ACC112 (cell line): ENCODE measurements at regions not wholly inside any gene's neighbourhood (a gene's known extent, or its start where the extent isn't known, plus 50 kb on each side); places are given as distances from the start of the nearest gene placed in this dataset.

Source experiments
- H2AFZ ChIP-seq: fragments of 200-600 bp; sonication (generic); one replicate; pipeline ENCODE4 v1.6.0; 2017; ENCODE audit warnings: antibody characterized with exemption, low read length; ENCODE audit not compliant: unreplicated experiment
- H3K27ac ChIP-seq: fragments of 200-600 bp; sonication (generic); 2 replicates; pipeline ENCODE4 v1.5.1; 2014; ENCODE audit warnings: low read depth, mild to moderate bottlenecking, antibody characterized with exemption, low read length, moderate library complexity
- H3K27me3 ChIP-seq: fragments of 200-600 bp; sonication (generic); 2 replicates; pipeline ENCODE4 v1.6.1; 2014; ENCODE audit warnings: mild to moderate bottlenecking, antibody characterized with exemption, low read length, moderate library complexity, mixed read lengths; ENCODE audit not compliant: insufficient read depth
- H3K36me3 ChIP-seq: fragments of 200-600 bp; sonication (generic); 2 replicates; pipeline ENCODE4 v1.6.1; 2016; ENCODE audit warnings: mild to moderate bottlenecking, antibody characterized with exemption, low read length, moderate library complexity, mixed read lengths; ENCODE audit not compliant: insufficient read depth
- H3K4me1 ChIP-seq: fragments of 200-600 bp; sonication (generic); one replicate; pipeline ENCODE4 v1.6.1; 2016; ENCODE audit warnings: low read length, mixed read lengths; ENCODE audit not compliant: insufficient read depth, unreplicated experiment, control insufficient read depth
- H3K4me3 ChIP-seq: fragments of 200-600 bp; sonication (generic); 2 replicates; pipeline ENCODE4 v1.5.1; 2014; ENCODE audit warnings: mild to moderate bottlenecking, low read depth, low read length
- H3K79me2 ChIP-seq: fragments of 200-600 bp; sonication (generic); one replicate; pipeline ENCODE4 v1.6.0; 2016; ENCODE audit warnings: low read length; ENCODE audit not compliant: control insufficient read depth, unreplicated experiment, insufficient read depth

DNA sequence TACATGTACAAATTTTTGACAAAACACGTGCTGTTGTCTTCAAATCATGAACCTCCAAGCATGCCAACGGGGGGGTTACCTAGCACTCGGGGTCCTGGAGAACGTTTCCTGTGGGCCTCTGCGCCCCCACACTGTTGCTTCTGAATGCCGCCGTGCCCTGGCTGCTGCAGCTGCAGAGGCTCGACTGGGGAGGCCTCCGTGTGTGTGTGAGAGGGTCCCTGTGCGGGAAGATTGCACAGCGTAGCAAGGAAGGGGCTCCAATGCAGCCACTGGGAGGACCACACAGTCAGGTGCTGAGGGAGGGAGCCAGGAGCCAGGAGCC, 1322.2 kb downstream of the TBC1D22A start:
- Histone ChIP-seq H3K79me2 (no peaks in the 10 kb centered on the region), H3K4me3 (no peak overlapping the region), H3K27me3 (no peaks in the 10 kb centered on the region), H3K4me1 (no peaks in the 10 kb centered on the region), H2AFZ (no peak overlapping the region), H3K27ac (no peak overlapping the region), H3K36me3 (no peaks in the 10 kb centered on the region)

DNA sequence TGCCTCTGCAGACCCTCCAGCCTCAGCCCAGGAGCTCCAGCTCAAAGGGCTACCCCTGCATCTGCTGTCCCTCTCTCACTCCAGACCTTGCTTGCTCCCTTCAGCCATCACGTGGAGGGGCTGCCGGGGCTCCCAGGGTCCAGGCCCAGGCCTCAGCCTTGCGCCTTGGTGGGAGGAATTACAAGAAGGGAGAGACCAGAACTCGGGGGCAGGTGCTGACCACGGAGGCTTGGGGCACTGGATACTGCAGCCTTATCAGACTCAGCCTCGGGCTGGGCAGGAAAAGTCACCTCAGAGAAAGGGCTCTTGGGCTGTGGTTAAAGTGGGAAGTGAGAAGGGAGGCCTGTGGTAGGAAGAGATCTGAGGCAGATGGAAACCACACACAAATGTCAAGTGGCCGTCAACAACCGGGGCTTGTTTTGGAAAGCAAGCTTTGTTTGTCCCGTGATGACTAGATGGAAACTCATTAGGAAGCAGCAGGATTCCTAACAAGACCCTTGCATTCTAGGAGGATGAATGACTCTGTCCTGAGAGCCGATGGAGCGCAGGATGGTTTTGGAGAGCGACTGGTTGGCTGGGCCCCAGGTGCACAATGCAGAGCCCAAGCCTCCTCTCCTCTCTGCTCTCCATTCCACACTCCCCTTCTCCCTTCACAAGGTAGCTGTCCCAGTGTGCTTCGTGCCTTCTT, 1321.7 kb downstream of the TBC1D22A start:
- Histone ChIP-seq H3K4me3 (no peak overlapping the region), H3K36me3 (no peaks in the 10 kb centered on the region), H3K27ac (no peak overlapping the region), H2AFZ (no peak overlapping the region), H3K27me3 (no peaks in the 10 kb centered on the region), H3K79me2 (no peaks in the 10 kb centered on the region), H3K4me1 (no peaks in the 10 kb centered on the region)

DNA sequence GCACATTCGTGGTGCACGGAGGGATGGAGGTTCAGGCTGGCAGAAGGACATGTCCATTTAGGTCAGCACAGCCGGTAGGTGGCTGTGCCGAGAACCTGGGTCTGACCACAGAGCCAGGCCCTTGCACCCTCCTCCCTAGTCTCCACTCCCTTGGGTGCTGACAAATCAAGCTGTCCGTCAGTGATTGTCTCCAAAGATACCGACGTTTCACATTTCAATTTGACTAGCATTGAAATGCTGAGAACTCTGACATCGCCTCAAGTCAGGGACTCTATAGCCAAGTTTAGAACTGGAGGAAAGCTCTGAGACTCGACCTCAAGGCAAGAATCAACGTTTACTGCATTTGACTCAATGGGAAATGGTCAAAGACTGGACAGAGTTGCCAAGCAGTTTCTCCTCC, 1321.1 kb downstream of the TBC1D22A start:
- Histone ChIP-seq H3K4me1 (no peaks in the 10 kb centered on the region), H3K27ac (no peak overlapping the region), H2AFZ (no peak overlapping the region), H3K4me3 (no peak overlapping the region), H3K79me2 (no peaks in the 10 kb centered on the region), H3K36me3 (no peaks in the 10 kb centered on the region), H3K27me3 (no peaks in the 10 kb centered on the region)

DNA sequence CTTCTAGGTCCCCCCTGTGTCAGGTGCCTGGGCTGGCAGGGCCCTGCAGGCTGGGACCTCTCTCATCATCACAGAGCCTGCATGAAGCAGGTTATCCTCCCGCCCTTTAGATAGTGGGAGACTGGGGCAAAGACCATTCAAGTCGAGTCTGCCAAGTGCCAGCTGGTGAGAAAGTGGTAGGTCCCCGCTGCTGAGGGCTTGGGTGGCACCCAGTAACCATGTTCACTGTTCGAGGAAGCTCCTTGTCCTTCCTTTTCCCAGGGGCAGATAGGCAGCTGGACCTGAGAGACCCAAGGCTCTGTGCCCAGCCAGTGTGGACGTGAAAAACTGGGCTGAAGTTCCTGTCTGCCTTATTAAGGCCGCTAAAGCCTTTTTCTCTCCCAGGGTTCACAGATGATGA, 1319.8 kb downstream of the TBC1D22A start:
- H3K27me3 ChIP-seq: no peaks in the 10 kb centered on the region
- no peaks in the 10 kb centered on the region for H3K4me1 ChIP-seq
- no peak overlapping the region for H2AFZ ChIP-seq
- no peaks in the 10 kb centered on the region for H3K79me2 ChIP-seq
- no peak overlapping the region for H3K4me3 ChIP-seq
- no peaks in the 10 kb centered on the region for H3K36me3 ChIP-seq
- no peak overlapping the region for H3K27ac ChIP-seq

DNA sequence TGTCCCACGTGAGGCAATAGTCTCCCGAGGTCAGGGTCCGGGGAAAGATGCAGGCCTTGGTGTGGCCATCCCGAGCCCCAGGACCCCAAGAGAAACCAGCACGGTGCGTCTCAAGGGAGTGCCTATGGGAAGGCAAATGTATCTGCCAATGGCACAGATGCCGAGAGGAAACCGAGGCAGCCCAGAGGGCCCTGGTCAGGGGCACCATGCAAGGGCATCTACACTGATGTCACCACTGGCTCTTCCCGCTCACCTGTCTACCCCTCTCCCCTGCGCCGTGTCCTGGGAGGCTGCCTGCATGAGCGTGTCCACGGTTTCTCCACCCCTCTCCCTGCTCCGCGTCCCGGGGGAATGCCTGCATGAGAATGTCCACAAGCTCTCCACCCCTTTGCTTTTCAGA, 1318.8 kb downstream of the TBC1D22A start:
- H3K36me3 ChIP-seq: no peaks in the 10 kb centered on the region
- no peaks in the 10 kb centered on the region for H3K27me3 ChIP-seq
- no peak overlapping the region for H3K27ac ChIP-seq
- H3K4me3 ChIP-seq: no peak overlapping the region
- H3K4me1 ChIP-seq: no peaks in the 10 kb centered on the region
- H2AFZ ChIP-seq: no peak overlapping the region
- H3K79me2 ChIP-seq: no peaks in the 10 kb centered on the region

DNA sequence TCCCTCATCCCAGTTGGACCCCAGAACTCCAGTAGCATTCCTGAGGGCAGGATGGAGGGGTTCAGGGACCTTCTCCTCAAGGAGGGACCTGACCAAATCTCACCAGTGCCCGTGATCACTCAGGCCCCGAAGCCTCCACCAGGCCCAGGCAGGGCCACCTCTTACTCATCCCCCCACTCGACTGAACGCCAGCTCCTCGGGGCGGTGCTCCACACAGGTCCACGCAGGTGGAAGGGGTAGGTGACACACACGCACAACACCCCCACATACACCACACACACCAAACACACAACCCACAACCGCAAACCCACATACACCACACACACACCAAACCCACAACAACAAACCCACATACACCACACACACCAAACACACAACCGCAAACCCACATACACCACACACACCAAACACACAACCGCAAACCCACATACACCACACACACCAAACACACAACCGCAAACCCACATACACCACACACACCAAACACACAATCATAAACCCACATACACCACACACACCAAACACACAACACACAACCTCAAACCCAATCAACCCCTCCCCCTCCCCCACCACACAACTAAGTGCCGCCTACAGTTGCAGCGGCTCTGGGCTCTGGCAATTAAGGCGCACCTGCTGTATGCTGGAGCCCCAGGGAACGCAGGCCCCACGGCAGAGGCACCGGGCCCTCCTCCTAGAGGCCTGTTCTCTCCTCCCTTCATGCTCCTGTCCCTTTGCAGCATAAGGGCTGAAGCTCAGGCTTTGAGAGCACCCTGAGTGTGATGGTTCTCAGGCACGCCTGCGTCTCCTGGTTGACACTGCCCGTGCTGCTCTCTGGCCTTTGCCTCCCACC, 1318.1 kb downstream of the TBC1D22A start:
- Histone ChIP-seq H3K4me1 (no peaks in the 10 kb centered on the region), H3K27me3 (no peaks in the 10 kb centered on the region), H3K36me3 (no peaks in the 10 kb centered on the region), H3K4me3 (no peak overlapping the region), H2AFZ (no peak overlapping the region), H3K79me2 (no peaks in the 10 kb centered on the region), H3K27ac (no peak overlapping the region)

DNA sequence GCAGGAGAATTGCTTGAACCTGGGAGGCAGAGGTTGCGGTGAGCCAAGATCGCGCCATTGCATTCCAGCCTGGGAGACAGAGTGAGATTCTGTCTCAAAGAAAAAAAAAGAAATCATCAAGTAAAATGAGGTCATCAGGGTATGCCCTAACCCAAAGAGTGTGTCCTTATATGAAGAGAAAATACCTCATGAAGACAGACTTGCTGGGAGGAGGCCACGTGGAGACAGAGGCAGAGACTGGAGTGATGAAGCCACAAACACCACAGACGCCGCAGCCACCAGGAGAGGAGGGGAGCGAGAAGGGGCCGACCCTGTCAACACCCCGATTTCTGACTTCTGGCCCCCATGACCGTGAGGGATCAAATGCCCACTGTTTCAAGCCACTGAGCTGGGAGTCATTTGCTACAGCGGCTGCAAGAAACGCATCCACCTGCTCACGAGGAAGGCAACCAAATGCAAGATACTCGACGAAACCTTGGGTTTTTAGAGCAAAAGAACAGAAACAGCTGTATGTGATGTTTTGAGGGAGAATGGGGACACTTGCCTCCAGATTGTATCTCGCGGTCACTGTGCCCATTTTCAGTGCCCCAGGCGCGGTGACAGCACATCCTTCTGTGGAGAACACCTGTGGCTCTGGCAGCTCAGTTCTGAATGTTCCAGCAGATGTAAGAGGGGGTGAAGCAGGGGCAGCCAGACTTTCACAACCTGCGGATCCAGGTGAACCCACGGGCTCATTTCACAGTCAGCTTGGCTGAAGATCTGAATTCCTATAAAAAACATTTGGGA, 1317.2 kb downstream of the TBC1D22A start:
- Histone ChIP-seq H2AFZ (no peak overlapping the region), H3K4me1 (no peaks in the 10 kb centered on the region), H3K4me3 (no peak overlapping the region), H3K27me3 (no peaks in the 10 kb centered on the region), H3K36me3 (no peaks in the 10 kb centered on the region), H3K79me2 (no peaks in the 10 kb centered on the region), H3K27ac (no peak overlapping the region)

DNA sequence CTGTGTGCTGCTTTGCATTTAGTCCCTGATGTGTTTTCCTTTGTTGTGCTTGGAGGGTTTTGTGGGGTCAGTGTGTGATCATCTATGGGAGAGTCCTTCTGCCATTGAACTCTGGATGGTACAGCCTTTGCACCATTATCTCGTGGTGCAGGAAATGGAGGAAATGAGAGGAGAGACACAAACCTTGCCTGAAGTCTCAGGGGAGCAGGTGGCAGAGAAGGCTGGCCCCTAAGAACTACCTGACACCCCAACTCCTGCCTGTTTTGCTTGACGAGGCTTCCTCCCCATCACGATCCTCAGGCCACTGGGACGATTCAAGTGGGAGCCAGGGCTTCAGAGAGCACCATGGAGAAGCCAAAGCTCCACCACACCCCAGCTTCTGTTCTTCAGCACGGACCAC, 1316.4 kb downstream of the TBC1D22A start:
- Histone ChIP-seq H3K27me3 (no peaks in the 10 kb centered on the region), H2AFZ (no peak overlapping the region), H3K4me1 (no peaks in the 10 kb centered on the region), H3K4me3 (no peak overlapping the region), H3K27ac (no peak overlapping the region), H3K79me2 (no peaks in the 10 kb centered on the region), H3K36me3 (no peaks in the 10 kb centered on the region)

DNA sequence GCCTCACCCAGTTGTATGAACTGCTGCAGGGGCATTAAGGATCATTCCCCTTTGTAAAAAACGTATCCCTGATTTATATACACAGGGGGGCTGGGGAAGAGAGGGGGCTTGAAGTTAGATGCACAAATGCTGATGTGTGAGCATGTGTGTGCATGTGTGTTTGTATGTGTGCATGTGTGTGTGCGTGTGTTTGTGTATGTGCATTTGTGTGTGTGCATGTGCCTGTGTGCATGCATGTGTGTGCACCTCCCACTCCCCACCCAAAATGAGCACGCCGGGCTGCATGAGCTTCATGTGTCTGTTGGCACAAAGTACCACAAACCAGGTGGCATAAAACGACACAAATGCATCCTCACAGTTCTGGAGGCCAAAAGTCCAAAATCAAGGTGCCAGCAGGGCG, 1315.2 kb downstream of the TBC1D22A start:
- Histone ChIP-seq H3K27ac (no peak overlapping the region), H3K4me1 (no peaks in the 10 kb centered on the region), H3K79me2 (no peaks in the 10 kb centered on the region), H3K4me3 (no peak overlapping the region), H2AFZ (no peak overlapping the region), H3K27me3 (no peaks in the 10 kb centered on the region), H3K36me3 (no peaks in the 10 kb centered on the region)

DNA sequence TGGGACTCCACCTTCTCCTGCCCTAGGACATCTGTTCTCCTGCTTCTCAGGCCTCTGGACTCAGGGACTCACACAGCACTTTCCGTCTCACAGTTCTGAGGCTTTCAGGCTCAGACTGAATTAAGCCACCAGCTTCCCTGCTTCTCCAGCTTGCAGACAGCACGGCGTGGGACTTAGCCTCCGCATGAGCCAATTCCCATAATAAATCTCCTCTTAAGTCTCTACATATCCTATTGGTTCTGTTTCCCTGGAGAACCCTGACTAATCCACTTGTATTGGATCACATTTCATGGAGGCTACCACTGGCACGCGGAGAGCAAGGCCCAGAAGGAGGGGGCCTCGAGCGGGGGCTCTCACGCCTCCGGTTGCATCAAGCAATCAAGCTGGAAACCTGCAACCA, 1313.6 kb downstream of the TBC1D22A start:
- Histone ChIP-seq H3K36me3 (no peaks in the 10 kb centered on the region), H3K27ac (no peak overlapping the region), H2AFZ (no peak overlapping the region), H3K4me3 (no peak overlapping the region), H3K4me1 (no peaks in the 10 kb centered on the region), H3K79me2 (no peaks in the 10 kb centered on the region), H3K27me3 (no peaks in the 10 kb centered on the region)
